Loucy (cell line): ENCODE measurements at regions not wholly inside any gene's neighbourhood (a gene's known extent, or its start where the extent isn't known, plus 50 kb on each side); places are given as distances from the start of the nearest gene placed in this dataset.

Source experiments
- H2AFZ ChIP-seq: fragments of 200-600 bp; sonication (generic); 2 replicates; pipeline ENCODE4 v1.6.0; 2016; ENCODE audit warnings: antibody characterized with exemption, mild to moderate bottlenecking, low read length, moderate library complexity
- H3F3A ChIP-seq: fragments of 200-600 bp; 2 replicates; pipeline ENCODE4 v1.6.0; 2016; ENCODE audit warnings: antibody characterized with exemption, low read depth, mild to moderate bottlenecking
- H3K27me3 ChIP-seq: fragments of 200-600 bp; sonication (generic); 2 replicates; pipeline ENCODE4 v1.6.1; 2014; ENCODE audit warnings: low read length, mild to moderate bottlenecking; ENCODE audit not compliant: insufficient read depth, poor library complexity, severe bottlenecking
- H3K36me3 ChIP-seq: fragments of 200-600 bp; sonication (generic); 2 replicates; pipeline ENCODE4 v1.6.1; 2016; ENCODE audit warnings: low read length; ENCODE audit not compliant: insufficient read depth
- H3K4me1 ChIP-seq: fragments of 200-600 bp; sonication (generic); 2 replicates; pipeline ENCODE4 v1.5.1; 2014; ENCODE audit warnings: low read length, mild to moderate bottlenecking; ENCODE audit not compliant: insufficient read depth, poor library complexity, severe bottlenecking
- H3K4me2 ChIP-seq: fragments of 200-600 bp; sonication (generic); 2 replicates; pipeline ENCODE4 v1.6.0; 2014; ENCODE audit warnings: antibody characterized with exemption, low read length, low read depth, mild to moderate bottlenecking; ENCODE audit not compliant: poor library complexity, severe bottlenecking
- H3K4me3 ChIP-seq: fragments of 200-600 bp; sonication (generic); 2 replicates; pipeline ENCODE4 v1.5.1; 2014; ENCODE audit warnings: low read length, mild to moderate bottlenecking, mixed read lengths; ENCODE audit not compliant: poor library complexity, severe bottlenecking
- H3K79me2 ChIP-seq: fragments of 200-600 bp; sonication (generic); 2 replicates; pipeline ENCODE4 v1.6.1; 2014; ENCODE audit warnings: low read length; ENCODE audit not compliant: insufficient read depth
- H3K9ac ChIP-seq: fragments of 200-600 bp; sonication (generic); 2 replicates; pipeline ENCODE4 v1.6.0; 2014; ENCODE audit warnings: mild to moderate bottlenecking, low read depth, low read length, moderate library complexity; ENCODE audit not compliant: poor library complexity, severe bottlenecking
- H3K9me2 ChIP-seq: fragments of 200-600 bp; sonication (generic); replicated peaks from 2 replicates; pipeline ENCODE4 v1.6.1; 2016; ENCODE audit warnings: low read depth, low read length, mixed read lengths
- H3K9me3 ChIP-seq: fragments of 200-600 bp; sonication (generic); 2 replicates; pipeline ENCODE4 v1.6.1; 2014; ENCODE audit warnings: mild to moderate bottlenecking, antibody characterized with exemption, low read length, low read depth; ENCODE audit not compliant: insufficient read depth
- H4K20me1 ChIP-seq: fragments of 200-600 bp; sonication (generic); 2 replicates; pipeline ENCODE4 v1.6.0; 2014; ENCODE audit warnings: antibody characterized with exemption, low read length, mild to moderate bottlenecking; ENCODE audit not compliant: insufficient read depth, poor library complexity, severe bottlenecking
- EZH2phosphoT487 ChIP-seq: fragments of 200-600 bp; IDR thresholded peaks from 2 replicates; pipeline ENCODE4 v1.6.1; 2018; ENCODE audit warnings: antibody characterized with exemption, mild to moderate bottlenecking, moderate library complexity, borderline replicate concordance
- TF ChIP-seq, protein P1 (sequence below): fragments of 200-600 bp; sonication (generic); conservative IDR thresholded peaks from 2 replicates; pipeline ENCODE4 v1.5.1; 2014; ENCODE audit warnings: mild to moderate bottlenecking, antibody characterized with exemption, low read length

DNA sequence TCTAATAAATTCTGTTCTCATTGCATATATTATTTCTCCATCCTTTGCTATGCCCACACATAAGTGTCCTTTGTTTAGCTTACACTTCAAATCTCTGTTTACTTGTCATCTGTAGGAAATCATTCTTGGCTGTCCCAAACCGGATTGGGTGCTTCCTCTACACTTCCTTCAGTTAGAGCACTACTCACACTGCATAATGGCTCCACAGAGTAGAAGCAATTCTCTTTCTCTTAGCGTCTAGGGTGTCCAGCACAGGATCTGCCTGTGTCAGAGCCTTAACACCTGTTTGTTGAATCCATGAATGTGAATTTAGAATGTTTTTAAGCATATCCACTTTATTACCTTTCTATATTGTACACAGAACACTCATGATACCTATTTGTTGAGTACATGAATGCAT is 87.0 kb upstream of the BMP2 start:
- Histone ChIP-seq H3K9me3 (no peaks in the 10 kb centered on the region), H3F3A (no peaks in the 10 kb centered on the region), H3K4me3 (no peak overlapping the region), H3K4me1 (no peaks in the 10 kb centered on the region), H3K9ac (no peak overlapping the region), H4K20me1 (no peaks in the 10 kb centered on the region), H3K36me3 (no peaks in the 10 kb centered on the region), H3K9me2 (no peaks in the 10 kb centered on the region), H3K4me2 (no peak overlapping the region), H3K79me2 (no peaks in the 10 kb centered on the region), H2AFZ (no peak overlapping the region), H3K27me3 (no peaks in the 10 kb centered on the region)
- TF ChIP-seq EZH2phosphoT487, result no peak
- TF ChIP-seq, protein P1, sequence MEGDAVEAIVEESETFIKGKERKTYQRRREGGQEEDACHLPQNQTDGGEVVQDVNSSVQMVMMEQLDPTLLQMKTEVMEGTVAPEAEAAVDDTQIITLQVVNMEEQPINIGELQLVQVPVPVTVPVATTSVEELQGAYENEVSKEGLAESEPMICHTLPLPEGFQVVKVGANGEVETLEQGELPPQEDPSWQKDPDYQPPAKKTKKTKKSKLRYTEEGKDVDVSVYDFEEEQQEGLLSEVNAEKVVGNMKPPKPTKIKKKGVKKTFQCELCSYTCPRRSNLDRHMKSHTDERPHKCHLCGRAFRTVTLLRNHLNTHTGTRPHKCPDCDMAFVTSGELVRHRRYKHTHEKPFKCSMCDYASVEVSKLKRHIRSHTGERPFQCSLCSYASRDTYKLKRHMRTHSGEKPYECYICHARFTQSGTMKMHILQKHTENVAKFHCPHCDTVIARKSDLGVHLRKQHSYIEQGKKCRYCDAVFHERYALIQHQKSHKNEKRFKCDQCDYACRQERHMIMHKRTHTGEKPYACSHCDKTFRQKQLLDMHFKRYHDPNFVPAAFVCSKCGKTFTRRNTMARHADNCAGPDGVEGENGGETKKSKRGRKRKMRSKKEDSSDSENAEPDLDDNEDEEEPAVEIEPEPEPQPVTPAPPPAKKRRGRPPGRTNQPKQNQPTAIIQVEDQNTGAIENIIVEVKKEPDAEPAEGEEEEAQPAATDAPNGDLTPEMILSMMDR, result no peak

DNA sequence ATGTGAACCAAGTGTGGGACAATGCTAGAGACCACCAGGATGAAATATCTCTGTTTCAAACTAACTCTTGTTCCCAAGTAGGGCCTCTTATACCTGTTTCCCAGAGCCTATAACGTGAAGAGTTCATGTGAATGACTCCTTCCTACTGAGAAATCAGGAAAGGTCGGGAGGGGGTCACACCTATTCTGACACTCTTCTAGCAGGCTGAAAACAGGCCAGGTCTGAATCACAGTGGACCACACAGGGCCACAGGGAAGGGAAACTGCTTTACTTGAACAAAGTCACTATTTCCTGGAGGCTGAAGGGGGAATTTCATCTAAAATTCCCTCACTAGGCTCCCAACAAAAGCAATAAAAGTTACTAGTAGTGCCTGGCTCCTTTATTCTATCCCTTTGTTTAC is 88.4 kb upstream of the BMP2 start:
- H3K9me2 ChIP-seq, result no peaks in the 10 kb centered on the region
- no peak overlapping the region for H2AFZ ChIP-seq
- H3K4me3 ChIP-seq, result no peak overlapping the region
- no peaks in the 10 kb centered on the region for H3K36me3 ChIP-seq
- H3K4me2 ChIP-seq, result no peak overlapping the region
- H3K27me3 ChIP-seq, result no peaks in the 10 kb centered on the region
- H3K79me2 ChIP-seq, result no peaks in the 10 kb centered on the region
- H3K9ac ChIP-seq, result no peak overlapping the region
- no peaks in the 10 kb centered on the region for H3F3A ChIP-seq
- H3K9me3 ChIP-seq, result no peaks in the 10 kb centered on the region
- H4K20me1 ChIP-seq, result no peaks in the 10 kb centered on the region
- TF ChIP-seq EZH2phosphoT487, result no peak
- TF ChIP-seq, protein P1, result no peak
- no peaks in the 10 kb centered on the region for H3K4me1 ChIP-seq

DNA sequence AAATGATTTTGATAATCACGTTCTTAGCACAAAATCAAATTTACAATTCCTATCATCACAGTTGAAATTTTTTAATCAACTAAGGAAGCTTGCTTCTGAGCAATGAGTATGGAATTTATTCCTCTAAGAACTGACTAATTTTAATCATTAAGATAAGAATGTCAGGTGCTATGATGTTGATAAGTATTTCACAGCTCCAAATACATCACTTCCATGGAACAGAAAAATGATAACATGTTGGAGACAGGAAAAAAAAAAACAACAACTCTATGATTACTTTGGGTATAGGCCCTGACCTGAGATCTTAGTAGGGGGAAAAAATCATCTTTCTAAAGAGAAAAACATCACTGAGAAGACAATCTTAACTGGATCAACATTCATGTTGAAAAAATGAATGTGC is 89.4 kb upstream of the BMP2 start:
- no peaks in the 10 kb centered on the region for H4K20me1 ChIP-seq
- no peak overlapping the region for H3K4me3 ChIP-seq
- no peaks in the 10 kb centered on the region for H3K9me2 ChIP-seq
- H3K4me2 ChIP-seq, result no peak overlapping the region
- no peaks in the 10 kb centered on the region for H3K36me3 ChIP-seq
- H3K9me3 ChIP-seq, result no peaks in the 10 kb centered on the region
- H2AFZ ChIP-seq, result no peak overlapping the region
- H3K79me2 ChIP-seq, result no peaks in the 10 kb centered on the region
- no peaks in the 10 kb centered on the region for H3K4me1 ChIP-seq
- no peak overlapping the region for H3K9ac ChIP-seq
- TF ChIP-seq, protein P1, result no peak
- TF ChIP-seq EZH2phosphoT487, result no peak
- no peaks in the 10 kb centered on the region for H3K27me3 ChIP-seq
- H3F3A ChIP-seq, result no peaks in the 10 kb centered on the region
